ENCODE measurements at regions not wholly inside any gene's neighbourhood (a gene's known extent, or its start where the extent isn't known, plus 50 kb on each side); places are given as distances from the start of the nearest gene placed in this dataset.

- DNase-seq (ENCODE audit: low read depth), result no peak
- TF ChIP-seq POLR2A (IDR thresholded peaks at IDR 0.05; ENCODE audit: extremely low read depth, insufficient read length) (no peak), MAX (IDR thresholded peaks at IDR 0.05; ENCODE audit: low read depth, low read length) (no peak)
- no peak overlapping the region for H3K4me3 ChIP-seq (ENCODE audit: low read depth, low read length)
Measured at GRCh38 chr1:191913260-191913977, 244.8 kb upstream of the RGS18 start.

GRCh38 chr1:191929383-191929782, 228.9 kb upstream of the RGS18 start:
- H3K4me3 ChIP-seq (ENCODE audit: low read depth, low read length), result no peak overlapping the region
- no peak for TF ChIP-seq CTCF (IDR thresholded peaks at IDR 0.05; ENCODE audit: low read depth, low read length)
- no peak for TF ChIP-seq MAX (IDR thresholded peaks at IDR 0.05; ENCODE audit: low read depth, low read length)
- TF ChIP-seq POLR2A (IDR thresholded peaks at IDR 0.05; ENCODE audit: extremely low read depth, insufficient read length), result no peak
- TF ChIP-seq MYC (IDR thresholded peaks at IDR 0.05; ENCODE audit: low read depth, low read length), result no peak
- DNase-seq (ENCODE audit: low read depth), result no peak

- TF ChIP-seq POLR2A (IDR thresholded peaks at IDR 0.05; ENCODE audit: extremely low read depth, insufficient read length) (no peak), CTCF (IDR thresholded peaks at IDR 0.05; ENCODE audit: low read depth, low read length) (no peak), MYC (IDR thresholded peaks at IDR 0.05; ENCODE audit: low read depth, low read length) (no peak), MAX (IDR thresholded peaks at IDR 0.05; ENCODE audit: low read depth, low read length) (no peak)
- no peak for DNase-seq (ENCODE audit: low read depth)
- no peak overlapping the region for H3K4me3 ChIP-seq (ENCODE audit: low read depth, low read length)
Measured at GRCh38 chr1:191943684-191944083, 214.6 kb upstream of the RGS18 start.

- no peak overlapping the region for H3K4me3 ChIP-seq (ENCODE audit: low read depth, low read length)
- peak; percentile 4 for DNase-seq (ENCODE audit: low read depth)
- TF ChIP-seq MAX (IDR thresholded peaks at IDR 0.05; ENCODE audit: low read depth, low read length) (no peak), CTCF (IDR thresholded peaks at IDR 0.05; ENCODE audit: low read depth, low read length) (no peak), POLR2A (IDR thresholded peaks at IDR 0.05; ENCODE audit: extremely low read depth, insufficient read length) (no peak), MYC (IDR thresholded peaks at IDR 0.05; ENCODE audit: low read depth, low read length) (no peak)
Measured at GRCh38 chr1:191953526-191953925, 204.7 kb upstream of the RGS18 start.

- H3K4me3 ChIP-seq (ENCODE audit: low read depth, low read length), result no peak overlapping the region
- TF ChIP-seq CTCF (IDR thresholded peaks at IDR 0.05; ENCODE audit: low read depth, low read length) (no peak), MYC (IDR thresholded peaks at IDR 0.05; ENCODE audit: low read depth, low read length) (no peak), MAX (IDR thresholded peaks at IDR 0.05; ENCODE audit: low read depth, low read length) (no peak), POLR2A (IDR thresholded peaks at IDR 0.05; ENCODE audit: extremely low read depth, insufficient read length) (no peak)
- DNase-seq (ENCODE audit: low read depth), result no peak
Measured at GRCh38 chr1:191959856-191960255, 198.4 kb upstream of the RGS18 start.

GRCh38 chr1:191963286-191963685, 195.0 kb upstream of the RGS18 start:
- H3K4me3 ChIP-seq (ENCODE audit: low read depth, low read length), result no peak overlapping the region
- DNase-seq (ENCODE audit: low read depth), result no peak
- no peak for TF ChIP-seq MAX (IDR thresholded peaks at IDR 0.05; ENCODE audit: low read depth, low read length)
- TF ChIP-seq MYC (IDR thresholded peaks at IDR 0.05; ENCODE audit: low read depth, low read length), result no peak
- no peak for TF ChIP-seq CTCF (IDR thresholded peaks at IDR 0.05; ENCODE audit: low read depth, low read length)
- no peak for TF ChIP-seq POLR2A (IDR thresholded peaks at IDR 0.05; ENCODE audit: extremely low read depth, insufficient read length)

Data from NB4 (cell line).